Ectodermal cell (in vitro differentiated cells): ENCODE measurements at regions not wholly inside any gene's neighbourhood (a gene's known extent, or its start where the extent isn't known, plus 50 kb on each side); places are given as distances from the start of the nearest gene placed in this dataset.
"Not testable (repeated sequence)": the region's sequence is repeated elsewhere in the genome, so short reads cannot be mapped to it uniquely, and the experiment has no call there.

Experiments
- H3K27ac ChIP-seq: 2 replicates; pipeline ENCODE4 v1.7.0; 2013; ENCODE audit warnings: mild to moderate bottlenecking, low read depth, low read length; ENCODE audit not compliant: insufficient read depth, poor library complexity, severe bottlenecking
- H3K27me3 ChIP-seq: 2 replicates; pipeline ENCODE4 v1.7.0; 2013; ENCODE audit warnings: mild to moderate bottlenecking, low read length; ENCODE audit not compliant: insufficient read depth, control insufficient read depth, poor library complexity, severe bottlenecking
- H3K36me3 ChIP-seq: one replicate; pipeline ENCODE4 v1.7.0; 2013; ENCODE audit warnings: low read length; ENCODE audit not compliant: control insufficient read depth, insufficient read depth
- H3K4me1 ChIP-seq: one replicate; pipeline ENCODE4 v1.7.0; 2013; ENCODE audit warnings: low read length; ENCODE audit not compliant: control insufficient read depth, insufficient read depth
- H3K4me3 ChIP-seq: 2 replicates; pipeline ENCODE4 v1.7.0; 2013; ENCODE audit warnings: low read depth, low read length, control low read depth; ENCODE audit not compliant: insufficient read depth
- H3K9me3 ChIP-seq: 2 replicates; pipeline ENCODE4 v1.7.0; 2013; ENCODE audit warnings: mild to moderate bottlenecking, low read length, moderate library complexity; ENCODE audit not compliant: control insufficient read depth
- WGBS, 2 experiments: methylation state at CpG; one replicate each; pipeline ENCODE4 v1.1.7; 2013; ENCODE audit warnings: missing lambda C conversion rate in 2 of 2; 5-methylcytosine and 5-hydroxymethylcytosine counted together

- no peaks in the 10 kb centered on the region for H3K4me1 ChIP-seq
- WGBS, 2 experiments: 80 to 83% methylated on average over 10 of the region's 10 CpGs
- H3K27me3 ChIP-seq: no peaks in the 10 kb centered on the region
- peaks cover 2% of the 10 kb centered on the region for H3K9me3 ChIP-seq
- no peaks in the 10 kb centered on the region for H3K36me3 ChIP-seq
- H3K4me3 ChIP-seq: no peak overlapping the region
- no peak overlapping the region for H3K27ac ChIP-seq
Observed at GRCh38 chr15:62270216-62270921, 105.3 kb upstream of the C2CD4B start.

GRCh38 chr15:62272290-62272689 lies 107.2 kb upstream of the C2CD4B start:
- Histone ChIP-seq H3K27me3 (no peaks in the 10 kb centered on the region), H3K36me3 (no peaks in the 10 kb centered on the region), H3K9me3 (peaks cover 2% of the 10 kb centered on the region), H3K4me3 (no peak overlapping the region), H3K27ac (no peak overlapping the region), H3K4me1 (no peaks in the 10 kb centered on the region)
- 91 to 94% methylated on average over 1 of the region's 1 CpG for WGBS, 2 experiments

GRCh38 chr15:62275831-62276230 lies 110.7 kb upstream of the C2CD4B start:
- H3K9me3 ChIP-seq: no peaks in the 10 kb centered on the region
- no peak overlapping the region for H3K4me3 ChIP-seq
- no peak overlapping the region for H3K27ac ChIP-seq
- 84% methylated on average over 7 of the region's 7 CpGs for WGBS, 2 experiments
- no peaks in the 10 kb centered on the region for H3K4me1 ChIP-seq
- no peaks in the 10 kb centered on the region for H3K27me3 ChIP-seq
- no peaks in the 10 kb centered on the region for H3K36me3 ChIP-seq

- no peaks in the 10 kb centered on the region for H3K4me1 ChIP-seq
- no peak overlapping the region for H3K27ac ChIP-seq
- no peaks in the 10 kb centered on the region for H3K27me3 ChIP-seq
- 72 to 85% methylated on average over 2 of the region's 2 CpGs for WGBS, 2 experiments
- no peaks in the 10 kb centered on the region for H3K9me3 ChIP-seq
- H3K4me3 ChIP-seq: no peak overlapping the region
- no peaks in the 10 kb centered on the region for H3K36me3 ChIP-seq
Observed at GRCh38 chr15:62277816-62278394, 112.8 kb upstream of the C2CD4B start.

GRCh38 chr15:62278534-62278933 lies 113.4 kb upstream of the C2CD4B start:
- no peak overlapping the region for H3K4me3 ChIP-seq
- H3K4me1 ChIP-seq: no peaks in the 10 kb centered on the region
- H3K27ac ChIP-seq: no peak overlapping the region
- 91 to 93% methylated on average over 4 of the region's 4 CpGs for WGBS, 2 experiments
- no peaks in the 10 kb centered on the region for H3K36me3 ChIP-seq
- no peaks in the 10 kb centered on the region for H3K27me3 ChIP-seq
- no peaks in the 10 kb centered on the region for H3K9me3 ChIP-seq

GRCh38 chr15:62279041-62279440 lies 114.0 kb upstream of the C2CD4B start:
- Histone ChIP-seq H3K36me3 (no peaks in the 10 kb centered on the region), H3K9me3 (no peaks in the 10 kb centered on the region), H3K27ac (no peak overlapping the region), H3K4me3 (no peak overlapping the region), H3K4me1 (no peaks in the 10 kb centered on the region), H3K27me3 (no peaks in the 10 kb centered on the region)
- WGBS, 2 experiments: 96 to 98% methylated on average over 4 to 5 of the region's 5 CpGs

GRCh38 chr15:62280625-62281024 lies 115.5 kb upstream of the C2CD4B start:
- H3K27me3 ChIP-seq: no peaks in the 10 kb centered on the region
- H3K4me1 ChIP-seq: no peaks in the 10 kb centered on the region
- H3K4me3 ChIP-seq: no peak overlapping the region
- no peak overlapping the region for H3K27ac ChIP-seq
- no peaks in the 10 kb centered on the region for H3K9me3 ChIP-seq
- no peaks in the 10 kb centered on the region for H3K36me3 ChIP-seq
- WGBS, 2 experiments: 94 to 98% methylated on average over 5 of the region's 5 CpGs

- H3K4me1 ChIP-seq, H3K27ac ChIP-seq, H3K36me3 ChIP-seq, H3K9me3 ChIP-seq, H3K4me3 ChIP-seq, H3K27me3 ChIP-seq: not testable (repeated sequence)
- 92 to 93% methylated on average over 8 of the region's 8 CpGs for WGBS, 2 experiments
Observed at GRCh38 chr15:62281801-62282200, 116.7 kb upstream of the C2CD4B start.

GRCh38 chr15:62287066-62287857 lies 122.2 kb upstream of the C2CD4B start:
- WGBS, 2 experiments: 83 to 86% methylated on average over 4 of the region's 4 CpGs
- H3K4me3 ChIP-seq: no peak overlapping the region
- H3K9me3 ChIP-seq: no peaks in the 10 kb centered on the region
- no peaks in the 10 kb centered on the region for H3K27me3 ChIP-seq
- no peaks in the 10 kb centered on the region for H3K4me1 ChIP-seq
- H3K36me3 ChIP-seq: no peaks in the 10 kb centered on the region
- no peak overlapping the region for H3K27ac ChIP-seq

- 92 to 95% methylated on average over 6 of the region's 6 CpGs for WGBS, 2 experiments
- H3K27me3 ChIP-seq: no peaks in the 10 kb centered on the region
- H3K4me3 ChIP-seq: no peak overlapping the region
- no peaks in the 10 kb centered on the region for H3K36me3 ChIP-seq
- no peaks in the 10 kb centered on the region for H3K9me3 ChIP-seq
- no peak overlapping the region for H3K27ac ChIP-seq
- H3K4me1 ChIP-seq: no peaks in the 10 kb centered on the region
Observed at GRCh38 chr15:62288361-62289017, 123.4 kb upstream of the C2CD4B start.
